Spinal cord (tissue), 9 donors: ENCODE measurements at regions not wholly inside any gene's neighbourhood (a gene's known extent, or its start where the extent isn't known, plus 50 kb on each side); places are given as distances from the start of the nearest gene placed in this dataset.

Experiments
- DNase-seq, 6 donors: peaks; one replicate each; pipeline versions ENCODE4 v3.0.0 to v3.0.0-alpha.2; 2013 to 2015; ENCODE audit warnings: low spot score in 6 of 6, low read depth in 4 of 6
- H3K27ac ChIP-seq: one replicate; pipeline ENCODE4 v1.5.1; 2013; ENCODE audit warnings: low read depth, low read length, control low read depth
- H3K27me3 ChIP-seq: one replicate; pipeline ENCODE4 v1.6.1; 2013; ENCODE audit warnings: low read length; ENCODE audit not compliant: control insufficient read depth, insufficient read depth
- H3K36me3 ChIP-seq: one replicate; pipeline ENCODE4 v1.6.1; 2013; ENCODE audit warnings: low read length; ENCODE audit not compliant: control insufficient read depth, insufficient read depth
- H3K4me1 ChIP-seq: one replicate; pipeline ENCODE4 v1.6.1; 2013; ENCODE audit warnings: low read length; ENCODE audit not compliant: control insufficient read depth, insufficient read depth
- H3K4me3 ChIP-seq: one replicate; pipeline ENCODE4 v1.5.1; 2013; ENCODE audit warnings: low read depth, low read length, control low read depth
- H3K9me3 ChIP-seq: one replicate; pipeline ENCODE4 v1.6.1; 2013; ENCODE audit warnings: low read length; ENCODE audit not compliant: control insufficient read depth, insufficient read depth
- WGBS: methylation state at CpG from one replicate; pipeline ENCODE4 v1.1.5; 2013; ENCODE audit warnings: missing lambda C conversion rate; ENCODE audit not compliant: insufficient coverage; 5-methylcytosine and 5-hydroxymethylcytosine counted together
- donor health status: healthy.

- H3K27me3 ChIP-seq: no peaks in the 10 kb centered on the region
- H3K36me3 ChIP-seq: no peaks in the 10 kb centered on the region
- H3K9me3 ChIP-seq: no peaks in the 10 kb centered on the region
- no peak overlapping the region for H3K27ac ChIP-seq
- DNase-seq: no peak
- no peak overlapping the region for H3K4me3 ChIP-seq
- H3K4me1 ChIP-seq: peaks cover 56% of the 10 kb centered on the region
- 59% methylated on average over 8 of the region's 11 CpGs for WGBS
Observed at GRCh38 chr5:135242021-135242865, 156.8 kb downstream of the MACROH2A1 start.

GRCh38 chr5:135241536-135241935 is 157.5 kb downstream of the MACROH2A1 start:
- no peak overlapping the region for H3K4me3 ChIP-seq
- H3K4me1 ChIP-seq: peaks cover 56% of the 10 kb centered on the region
- no peaks in the 10 kb centered on the region for H3K36me3 ChIP-seq
- no peak overlapping the region for H3K27ac ChIP-seq
- DNase-seq: no peak
- no peaks in the 10 kb centered on the region for H3K27me3 ChIP-seq
- no peaks in the 10 kb centered on the region for H3K9me3 ChIP-seq

- H3K9me3 ChIP-seq: no peaks in the 10 kb centered on the region
- 88% methylated on average over 2 of the region's 2 CpGs for WGBS
- H3K36me3 ChIP-seq: no peaks in the 10 kb centered on the region
- no peak overlapping the region for H3K27ac ChIP-seq
- H3K27me3 ChIP-seq: no peaks in the 10 kb centered on the region
- peaks cover 58% of the 10 kb centered on the region for H3K4me1 ChIP-seq
- DNase-seq: no peak
- no peak overlapping the region for H3K4me3 ChIP-seq
Observed at GRCh38 chr5:135240781-135241360, 158.2 kb downstream of the MACROH2A1 start.

GRCh38 chr5:135240283-135240633 is 158.8 kb downstream of the MACROH2A1 start:
- no peak overlapping the region for H3K4me3 ChIP-seq
- no peak overlapping the region for H3K27ac ChIP-seq
- 100% methylated on average over 1 of the region's 3 CpGs for WGBS
- H3K36me3 ChIP-seq: no peaks in the 10 kb centered on the region
- H3K27me3 ChIP-seq: no peaks in the 10 kb centered on the region
- H3K9me3 ChIP-seq: no peaks in the 10 kb centered on the region
- DNase-seq: no peak
- peaks cover 58% of the 10 kb centered on the region for H3K4me1 ChIP-seq

GRCh38 chr5:135239453-135240282 is 159.4 kb downstream of the MACROH2A1 start:
- no peaks in the 10 kb centered on the region for H3K27me3 ChIP-seq
- H3K4me3 ChIP-seq: no peak overlapping the region
- H3K9me3 ChIP-seq: no peaks in the 10 kb centered on the region
- peak in 2 of 6 donors; percentile 31 to 55 for DNase-seq
- H3K27ac ChIP-seq: no peak overlapping the region
- 66% methylated on average over 6 of the region's 11 CpGs for WGBS
- no peaks in the 10 kb centered on the region for H3K36me3 ChIP-seq
- H3K4me1 ChIP-seq: peaks cover 58% of the 10 kb centered on the region

- WGBS: 52% methylated on average over 11 of the region's 11 CpGs
- H3K4me1 ChIP-seq: peaks cover 53% of the 10 kb centered on the region
- H3K27me3 ChIP-seq: no peaks in the 10 kb centered on the region
- H3K27ac ChIP-seq: no peak overlapping the region
- H3K9me3 ChIP-seq: no peaks in the 10 kb centered on the region
- H3K36me3 ChIP-seq: no peaks in the 10 kb centered on the region
- DNase-seq: no peak
- no peak overlapping the region for H3K4me3 ChIP-seq
Observed at GRCh38 chr5:135238622-135239452, 160.2 kb downstream of the MACROH2A1 start.

GRCh38 chr5:135237748-135238103 is 161.3 kb downstream of the MACROH2A1 start:
- no peaks in the 10 kb centered on the region for H3K36me3 ChIP-seq
- WGBS: 82% methylated on average over 5 of the region's 9 CpGs
- H3K27ac ChIP-seq: no peak overlapping the region
- no peaks in the 10 kb centered on the region for H3K27me3 ChIP-seq
- no peak overlapping the region for H3K4me3 ChIP-seq
- DNase-seq: no peak
- H3K4me1 ChIP-seq: peaks cover 52% of the 10 kb centered on the region
- H3K9me3 ChIP-seq: no peaks in the 10 kb centered on the region

GRCh38 chr5:135236908-135237747 is 161.9 kb downstream of the MACROH2A1 start:
- Histone ChIP-seq H3K9me3 (no peaks in the 10 kb centered on the region), H3K4me1 (peaks cover 50% of the 10 kb centered on the region), H3K27ac (no peak overlapping the region), H3K4me3 (no peak overlapping the region), H3K36me3 (no peaks in the 10 kb centered on the region), H3K27me3 (no peaks in the 10 kb centered on the region)
- whole genome bisulfite sequencing: 76% methylated on average over 6 of the region's 9 CpGs
- peak in 1 of 6 donors; percentile 46 for DNase-seq
